DOHH2 (cell line): ENCODE measurements at regions not wholly inside any gene's neighbourhood (a gene's known extent, or its start where the extent isn't known, plus 50 kb on each side); places are given as distances from the start of the nearest gene placed in this dataset.

Experiments
- EZH2phosphoT487 ChIP-seq: fragments of 200-600 bp; sonication (generic); IDR thresholded peaks from 2 replicates; pipeline ENCODE4 v1.6.1; 2017; ENCODE audit warnings: borderline replicate concordance, mild to moderate bottlenecking, antibody characterized with exemption, low read length, moderate library complexity, mixed read lengths
- TF ChIP-seq, protein P1 (sequence below): fragments of 200-600 bp; sonication (generic); IDR thresholded peaks from one replicate; pipeline ENCODE4 v1.5.1; 2014; ENCODE audit warnings: antibody characterized with exemption, mild to moderate bottlenecking, low read depth, low read length; ENCODE audit not compliant: poor library complexity, severe bottlenecking

DNA sequence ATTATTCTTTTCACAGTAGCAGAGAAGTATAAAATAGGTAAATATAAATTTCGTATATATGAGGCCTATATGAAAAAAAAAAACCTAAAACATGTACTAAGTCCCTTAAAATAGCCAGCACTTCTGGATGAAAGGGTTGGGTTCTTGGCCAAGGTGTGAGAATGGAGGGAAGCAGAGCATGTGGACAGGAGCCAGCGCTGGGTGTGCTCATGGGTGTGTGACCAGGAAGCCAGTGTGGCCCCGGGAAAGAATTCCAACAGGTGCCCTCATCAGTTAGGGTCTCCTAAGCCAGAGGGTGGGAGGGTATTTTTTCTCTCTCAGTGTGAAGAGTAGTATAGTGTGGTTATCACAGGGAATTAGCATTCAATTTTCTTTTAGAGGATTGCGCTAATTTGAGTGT is 401.9 kb upstream of the IGFBP3 start:
- TF ChIP-seq, protein P1, sequence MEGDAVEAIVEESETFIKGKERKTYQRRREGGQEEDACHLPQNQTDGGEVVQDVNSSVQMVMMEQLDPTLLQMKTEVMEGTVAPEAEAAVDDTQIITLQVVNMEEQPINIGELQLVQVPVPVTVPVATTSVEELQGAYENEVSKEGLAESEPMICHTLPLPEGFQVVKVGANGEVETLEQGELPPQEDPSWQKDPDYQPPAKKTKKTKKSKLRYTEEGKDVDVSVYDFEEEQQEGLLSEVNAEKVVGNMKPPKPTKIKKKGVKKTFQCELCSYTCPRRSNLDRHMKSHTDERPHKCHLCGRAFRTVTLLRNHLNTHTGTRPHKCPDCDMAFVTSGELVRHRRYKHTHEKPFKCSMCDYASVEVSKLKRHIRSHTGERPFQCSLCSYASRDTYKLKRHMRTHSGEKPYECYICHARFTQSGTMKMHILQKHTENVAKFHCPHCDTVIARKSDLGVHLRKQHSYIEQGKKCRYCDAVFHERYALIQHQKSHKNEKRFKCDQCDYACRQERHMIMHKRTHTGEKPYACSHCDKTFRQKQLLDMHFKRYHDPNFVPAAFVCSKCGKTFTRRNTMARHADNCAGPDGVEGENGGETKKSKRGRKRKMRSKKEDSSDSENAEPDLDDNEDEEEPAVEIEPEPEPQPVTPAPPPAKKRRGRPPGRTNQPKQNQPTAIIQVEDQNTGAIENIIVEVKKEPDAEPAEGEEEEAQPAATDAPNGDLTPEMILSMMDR, result no peak
- TF ChIP-seq EZH2phosphoT487, result no peak
